Thyroid gland (tissue), 4 donors: ENCODE measurements at regions not wholly inside any gene's neighbourhood (a gene's known extent, or its start where the extent isn't known, plus 50 kb on each side); places are given as distances from the start of the nearest gene placed in this dataset. TPM values are rescaled to one million over a fixed set of nuclear protein-coding genes. Genes with fewer than 3 reads are reported as not detected.

Experiments
- DNase-seq, 2 donors: peaks; one replicate each; pipeline ENCODE4 v3.0.0-alpha.2; 2019
- H3K27ac ChIP-seq, 3 donors: fragments of 200-600 bp; sonication (generic); 1 replicate in 2 of 3; 2 replicates in 1 of 3; pipeline ENCODE4 v1.5.1; 2016 to 2019; ENCODE audit warnings: mild to moderate bottlenecking in 1 of 3, moderate library complexity in 1 of 3
- H3K27me3 ChIP-seq: fragments of 200-600 bp; sonication (generic); one replicate; pipeline ENCODE4 v1.5.1; 2019
- H3K36me3 ChIP-seq, 2 donors: fragments of 200-600 bp; sonication (generic); one replicate each; pipeline ENCODE4 v1.5.1; 2016 to 2019
- H3K4me1 ChIP-seq, 2 donors: fragments of 200-600 bp; sonication (generic); one replicate each; pipeline ENCODE4 v1.5.1; 2017 to 2019
- H3K4me3 ChIP-seq, 3 donors: fragments of 200-600 bp; sonication (generic); replicated peaks in 1 of 3; 1 replicate in 2 of 3; 2 replicates in 1 of 3; pipeline ENCODE4 v1.5.1; 2016; ENCODE audit warnings: mild to moderate bottlenecking in 1 of 3
- H3K9me3 ChIP-seq: fragments of 200-600 bp; sonication (generic); one replicate; pipeline ENCODE4 v1.5.1; 2017
- CTCF ChIP-seq, 6 experiments: fragments of 200-600 bp in 3 of 6; fragments of 450-650 bp in 3 of 6; sonication (generic) in 3 of 6; IDR thresholded peaks; one replicate each; pipeline ENCODE4 v1.5.1; 2016 to 2019; ENCODE audit warnings: antibody characterized with exemption in 6 of 6, mild to moderate bottlenecking in 2 of 6, inconsistent platforms in 1 of 6, moderate library complexity in 1 of 6
- POLR2A ChIP-seq, 2 donors: fragments of 450-650 bp; IDR thresholded peaks; one replicate each; pipeline ENCODE4 v1.6.1; 2017; ENCODE audit warnings: antibody characterized with exemption in 2 of 2, mild to moderate bottlenecking in 2 of 2, moderate library complexity in 1 of 2
- WGBS, 2 donors: methylation state at CpG; one replicate each; pipeline ENCODE4 v1.1.5; 2017; 5-methylcytosine and 5-hydroxymethylcytosine counted together
- intact Hi-C: fragments of 100-400 bp; cut with DNase I; formaldehyde crosslinking; loops from one replicate; pipeline ENCODE4 v1.15.1; 2023
- small RNA-seq: library from RNA; depleted of rRNA; stranded (forward); fragments of <200 nt; gene quantifications from one replicate; pipeline ENCODE3, GENCODE V24; 2016

- no peak overlapping the region for H3K4me3 ChIP-seq
- H3K36me3 ChIP-seq = no peaks in the 10 kb centered on the region
- no peak for DNase-seq
- H3K4me1 ChIP-seq = no peaks in the 10 kb centered on the region
- TF ChIP-seq CTCF (IDR thresholded peaks at IDR 0.05) = no peak
- TF ChIP-seq POLR2A (IDR thresholded peaks at IDR 0.05) = no peak
- no peaks in the 10 kb centered on the region for H3K9me3 ChIP-seq
- intact Hi-C loops = no loop called here
- H3K27ac ChIP-seq = no peak overlapping the region
- H3K27me3 ChIP-seq = no peaks in the 10 kb centered on the region
- WGBS, 2 donors = 91% methylated on average over 1 of the region's 1 CpG
Observed at GRCh38 chr18:2485983-2486382, 85.3 kb downstream of the METTL4 start.

DNA sequence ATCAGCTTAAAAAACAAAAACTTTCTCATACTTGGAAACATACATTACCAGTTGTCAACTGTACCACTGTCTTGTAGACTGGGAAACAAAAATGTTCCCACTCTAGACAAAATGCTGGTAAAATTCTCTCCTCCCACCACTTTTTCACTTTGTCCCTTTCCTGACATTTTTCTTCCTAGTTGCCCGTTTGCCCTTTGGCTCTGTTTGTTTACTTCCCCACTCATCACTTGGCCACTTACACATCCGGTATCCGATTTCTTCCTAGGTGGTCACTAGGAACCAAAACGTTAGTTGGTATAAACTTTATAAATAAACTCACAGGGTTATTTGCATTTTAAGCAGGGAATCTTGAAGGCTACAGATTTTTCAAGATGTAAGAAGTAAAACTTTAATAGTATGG is 84.9 kb downstream of the METTL4 start:
- Histone ChIP-seq H3K9me3 (no peaks in the 10 kb centered on the region), H3K4me1 (no peaks in the 10 kb centered on the region), H3K4me3 (no peak overlapping the region), H3K36me3 (no peaks in the 10 kb centered on the region), H3K27ac (no peak overlapping the region), H3K27me3 (no peaks in the 10 kb centered on the region)
- DNase-seq = no peak
- 11 to 17% methylated on average over 4 of the region's 4 CpGs for WGBS, 2 donors
- TF ChIP-seq CTCF (IDR thresholded peaks at IDR 0.05) (no peak), POLR2A (IDR thresholded peaks at IDR 0.05) (no peak)
- intact Hi-C loops = no loop called here

Small RNAs in the stretch of these regions (small RNA-seq; reads per million reads assigned to genes)
- not detected for gene AP005119.1
- not detected for gene COX6CP3
- not detected for gene RN7SKP72
